ENCODE measurements at regions not wholly inside any gene's neighbourhood (a gene's known extent, or its start where the extent isn't known, plus 50 kb on each side); places are given as distances from the start of the nearest gene placed in this dataset.

DNA sequence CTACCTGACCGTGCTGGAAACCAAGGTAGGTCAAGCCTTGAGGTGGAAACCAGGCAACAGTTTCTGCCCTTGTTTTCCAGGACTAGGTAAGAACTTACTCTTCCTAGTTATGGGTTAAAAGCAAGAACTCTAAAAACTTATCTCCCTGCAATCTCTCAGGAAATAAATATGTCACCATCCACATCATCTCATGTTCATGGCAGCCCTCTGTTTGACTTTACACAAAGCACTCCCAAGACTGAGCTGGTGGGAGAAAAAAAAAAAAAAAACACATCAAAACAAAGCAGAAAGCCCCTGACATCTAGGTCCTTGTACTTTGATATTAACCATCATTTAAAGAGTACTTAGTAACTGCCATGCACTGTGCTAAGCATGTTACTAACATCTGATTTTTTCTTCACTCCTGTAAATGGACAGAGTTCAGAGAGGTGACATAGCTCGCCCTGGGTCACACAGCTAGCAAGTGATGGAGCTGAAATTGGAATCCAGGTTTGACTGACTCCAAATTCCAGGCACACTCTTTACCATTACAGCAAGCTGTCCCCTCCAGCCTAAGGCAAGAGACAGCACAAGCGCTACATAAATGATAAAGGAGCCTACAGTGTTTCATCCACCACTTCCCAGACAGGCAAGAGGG, 102.8 kb upstream of the NOCT start:
- H3K4me1 ChIP-seq = peaks cover 19 to 34% (median 30%) of the 10 kb centered on the region in 4 donors
- H3K9me3 ChIP-seq = no peaks in the 10 kb centered on the region
- TF ChIP-seq POLR2A (IDR thresholded peaks at IDR 0.05; ENCODE audit: low read depth) = no peak
- no peak for TF ChIP-seq EP300 (IDR thresholded peaks at IDR 0.05)
- TF ChIP-seq POLR2AphosphoS5 (IDR thresholded peaks at IDR 0.05) = no peak
- TF ChIP-seq, protein P1, sequence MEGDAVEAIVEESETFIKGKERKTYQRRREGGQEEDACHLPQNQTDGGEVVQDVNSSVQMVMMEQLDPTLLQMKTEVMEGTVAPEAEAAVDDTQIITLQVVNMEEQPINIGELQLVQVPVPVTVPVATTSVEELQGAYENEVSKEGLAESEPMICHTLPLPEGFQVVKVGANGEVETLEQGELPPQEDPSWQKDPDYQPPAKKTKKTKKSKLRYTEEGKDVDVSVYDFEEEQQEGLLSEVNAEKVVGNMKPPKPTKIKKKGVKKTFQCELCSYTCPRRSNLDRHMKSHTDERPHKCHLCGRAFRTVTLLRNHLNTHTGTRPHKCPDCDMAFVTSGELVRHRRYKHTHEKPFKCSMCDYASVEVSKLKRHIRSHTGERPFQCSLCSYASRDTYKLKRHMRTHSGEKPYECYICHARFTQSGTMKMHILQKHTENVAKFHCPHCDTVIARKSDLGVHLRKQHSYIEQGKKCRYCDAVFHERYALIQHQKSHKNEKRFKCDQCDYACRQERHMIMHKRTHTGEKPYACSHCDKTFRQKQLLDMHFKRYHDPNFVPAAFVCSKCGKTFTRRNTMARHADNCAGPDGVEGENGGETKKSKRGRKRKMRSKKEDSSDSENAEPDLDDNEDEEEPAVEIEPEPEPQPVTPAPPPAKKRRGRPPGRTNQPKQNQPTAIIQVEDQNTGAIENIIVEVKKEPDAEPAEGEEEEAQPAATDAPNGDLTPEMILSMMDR (IDR thresholded peaks at IDR 0.05) = no peak
- intact Hi-C loops (cut with DNase I) = no loop called here
- H3K4me3 ChIP-seq = no peak overlapping the region
- DNase-seq (ENCODE audit: extremely low spot score) = no peak
- H3K27ac ChIP-seq (replicated peaks in 1 of 4) = peak overlapping the region; percentile 73 to 82 (median 76)
- H3K27me3 ChIP-seq = no peaks in the 10 kb centered on the region
- WGBS = 76% methylated on average over 3 of the region's 3 CpGs
- no peaks in the 10 kb centered on the region for H3K36me3 ChIP-seq

DNA sequence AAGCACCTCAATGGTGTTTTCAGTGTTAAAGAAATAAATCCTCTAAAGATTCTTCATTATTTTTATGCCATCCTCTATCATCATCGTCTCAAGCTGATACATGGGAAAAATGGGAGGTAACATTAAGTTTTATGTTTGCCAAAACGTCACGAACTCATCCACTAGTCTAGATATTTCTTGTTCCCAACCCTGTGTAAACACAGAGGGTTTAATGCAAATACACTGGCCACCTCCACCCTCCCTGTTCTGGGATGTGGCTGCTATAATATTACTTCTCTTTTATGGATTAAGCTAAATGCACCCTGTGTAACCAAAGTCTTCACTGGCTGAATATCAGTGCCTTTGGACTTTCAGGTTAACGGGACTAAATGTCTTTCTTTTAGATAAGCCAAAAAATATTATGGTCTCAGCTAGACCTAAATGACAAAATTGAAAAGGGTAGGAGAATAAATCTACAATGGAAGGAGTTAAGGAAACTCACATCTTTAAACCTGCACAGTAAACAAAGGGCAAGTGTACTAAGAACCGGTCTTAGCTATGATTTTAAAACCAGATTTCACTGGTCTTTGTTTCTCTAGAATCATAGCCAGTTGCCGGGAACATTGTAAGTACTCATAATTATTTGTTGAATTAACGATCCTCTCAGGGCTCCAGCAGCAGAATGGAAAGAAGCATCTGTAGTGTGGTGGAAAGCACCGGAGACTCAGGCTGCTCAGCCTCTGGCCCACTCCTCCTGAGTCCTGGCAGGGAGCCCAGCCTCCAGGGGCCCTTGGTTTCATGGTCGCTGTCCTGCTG, 103.5 kb upstream of the NOCT start:
- Histone ChIP-seq H3K27me3 (no peaks in the 10 kb centered on the region), H3K27ac (replicated peaks in 1 of 4) (peak overlapping the region; percentile 73 to 82 (median 76)), H3K4me1 (peaks cover 19 to 34% (median 30%) of the 10 kb centered on the region in 4 donors), H3K9me3 (no peaks in the 10 kb centered on the region), H3K4me3 (no peak overlapping the region), H3K36me3 (no peaks in the 10 kb centered on the region)
- WGBS = 39% methylated on average over 9 of the region's 9 CpGs
- DNase-seq (ENCODE audit: extremely low spot score) = no peak
- TF ChIP-seq POLR2AphosphoS5 (IDR thresholded peaks at IDR 0.05) (no peak), POLR2A (IDR thresholded peaks at IDR 0.05; ENCODE audit: low read depth) (no peak), EP300 (IDR thresholded peaks at IDR 0.05) (no peak)
- TF ChIP-seq, protein P1 (IDR thresholded peaks at IDR 0.05) = no peak
- intact Hi-C loops (cut with DNase I) = no loop called here

DNA sequence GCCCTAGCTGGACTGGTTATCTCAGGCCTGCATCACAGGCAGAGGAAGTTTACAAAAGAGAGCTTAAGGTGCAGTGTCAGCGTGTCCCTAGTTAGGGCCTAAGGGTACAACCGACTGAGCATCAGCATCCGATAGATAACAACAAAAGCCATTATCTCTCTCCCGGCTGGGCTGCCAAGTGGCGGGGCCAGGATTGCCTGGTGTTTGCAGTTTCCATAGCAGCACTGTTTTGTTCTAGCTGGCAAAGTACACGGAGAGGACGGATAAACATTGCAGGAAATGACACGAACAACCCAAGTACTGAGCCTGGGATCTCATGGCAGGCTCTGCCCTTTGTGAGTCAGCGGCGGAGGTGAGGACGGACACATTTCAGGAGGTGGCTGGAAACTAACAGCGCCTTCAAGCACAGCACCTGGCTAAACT, 104.7 kb upstream of the NOCT start:
- H3K9me3 ChIP-seq = no peaks in the 10 kb centered on the region
- no peaks in the 10 kb centered on the region for H3K36me3 ChIP-seq
- peak overlapping the region; percentile 73 to 82 (median 76) for H3K27ac ChIP-seq (replicated peaks in 1 of 4)
- H3K4me1 ChIP-seq = peaks cover 19 to 34% (median 30%) of the 10 kb centered on the region in 4 donors
- intact Hi-C loops (cut with DNase I) = no loop called here
- H3K4me3 ChIP-seq = peak overlapping the region in 3 of 4 donors; percentile 8 to 17 (median 11)
- peak; percentile 44 for TF ChIP-seq EP300 (IDR thresholded peaks at IDR 0.05)
- TF ChIP-seq POLR2A (IDR thresholded peaks at IDR 0.05; ENCODE audit: low read depth) = no peak
- TF ChIP-seq, protein P1 (IDR thresholded peaks at IDR 0.05) = no peak
- peak; percentile 78 to 84 for TF ChIP-seq POLR2AphosphoS5 (IDR thresholded peaks at IDR 0.05)
- no peak for DNase-seq (ENCODE audit: extremely low spot score)
- no peaks in the 10 kb centered on the region for H3K27me3 ChIP-seq
- 4% methylated on average over 7 of the region's 12 CpGs for WGBS

DNA sequence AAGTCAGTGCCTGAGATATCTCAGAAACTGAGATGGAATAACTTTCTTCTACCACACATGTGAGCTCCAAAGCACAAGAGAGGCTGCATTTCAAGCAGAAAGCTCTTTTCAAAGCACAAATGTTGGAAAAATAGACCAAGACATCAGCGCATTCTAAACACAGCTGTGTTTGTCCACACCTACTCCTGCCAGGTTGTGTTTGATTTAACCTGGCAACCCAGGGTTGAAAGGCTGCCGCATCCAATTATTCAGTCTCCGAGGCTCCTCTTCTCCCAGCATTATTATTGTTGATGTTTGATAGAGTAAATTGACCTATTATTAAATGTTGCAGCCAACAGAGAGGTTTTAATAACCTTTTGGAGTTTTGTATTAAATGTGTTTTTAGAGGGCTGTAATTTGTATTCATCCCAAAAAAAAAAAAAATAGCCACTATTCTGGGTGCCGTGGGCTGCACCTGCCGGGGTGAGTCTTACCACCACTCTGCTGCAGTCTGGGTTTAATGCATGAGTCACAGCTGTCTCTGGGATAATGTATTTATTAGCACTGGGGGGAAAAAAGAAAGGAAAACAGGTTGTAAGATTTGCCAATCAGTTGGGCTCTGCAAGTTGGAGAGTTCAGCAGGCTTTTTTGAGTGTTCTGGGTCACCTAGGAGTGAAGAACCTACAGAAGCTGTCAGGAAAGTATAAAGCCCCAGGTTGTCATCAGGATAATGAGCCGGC, 105.2 kb upstream of the NOCT start:
- Histone ChIP-seq H3K4me1 (peaks cover 19 to 34% (median 30%) of the 10 kb centered on the region in 4 donors), H3K9me3 (no peaks in the 10 kb centered on the region), H3K36me3 (no peaks in the 10 kb centered on the region), H3K27ac (replicated peaks in 1 of 4) (peak overlapping the region; percentile 73 to 82 (median 76)), H3K27me3 (no peaks in the 10 kb centered on the region), H3K4me3 (peak overlapping the region in 3 of 4 donors; percentile 8 to 17 (median 11))
- intact Hi-C loops (cut with DNase I) = no loop called here
- TF ChIP-seq EP300 (IDR thresholded peaks at IDR 0.05) (no peak), POLR2AphosphoS5 (IDR thresholded peaks at IDR 0.05) (no peak), POLR2A (IDR thresholded peaks at IDR 0.05; ENCODE audit: low read depth) (no peak)
- TF ChIP-seq, protein P1 (IDR thresholded peaks at IDR 0.05) = no peak
- WGBS = 49% methylated on average over 6 of the region's 6 CpGs
- no peak for DNase-seq (ENCODE audit: extremely low spot score)

All from esophagus muscularis mucosa (tissue), 4 donors.